ENCODE measurements at regions not wholly inside any gene's neighbourhood (a gene's known extent, or its start where the extent isn't known, plus 50 kb on each side); places are given as distances from the start of the nearest gene placed in this dataset.
"Not testable (repeated sequence)": the region's sequence is repeated elsewhere in the genome, so short reads cannot be mapped to it uniquely, and the experiment has no call there.

- 79 to 85% methylated on average over 1 of the region's 1 CpG for WGBS, 2 donors
- TF ChIP-seq EP300 (IDR thresholded peaks at IDR 0.05), result no peak
- no peak for TF ChIP-seq POLR2AphosphoS5 (IDR thresholded peaks at IDR 0.05)
- TF ChIP-seq CTCF (IDR thresholded peaks at IDR 0.05), result no peak
- no peak for TF ChIP-seq POLR2A (IDR thresholded peaks at IDR 0.05)
- Histone ChIP-seq H3K27me3 (no peaks in the 10 kb centered on the region), H3K27ac (no peak overlapping the region), H3K4me1 (no peaks in the 10 kb centered on the region), H3K9me3 (peaks cover 0 to 7% (median 5%) of the 10 kb centered on the region in 4 donors), H3K4me3 (no peak overlapping the region), H3K36me3 (no peaks in the 10 kb centered on the region)
- ATAC-seq (ENCODE audit: low FRiP score in 2 of 2) (no peak), DNase-seq (no peak)
Measured at GRCh38 chr5:3466392-3466791, 129.2 kb upstream of the IRX1 start.

- TF ChIP-seq CTCF (IDR thresholded peaks at IDR 0.05) (no peak), EP300 (IDR thresholded peaks at IDR 0.05) (no peak), POLR2A (IDR thresholded peaks at IDR 0.05) (no peak), POLR2AphosphoS5 (IDR thresholded peaks at IDR 0.05) (no peak)
- no peak for DNase-seq
- no peak for ATAC-seq (ENCODE audit: low FRiP score in 2 of 2)
- Histone ChIP-seq H3K9me3 (no peaks in the 10 kb centered on the region), H3K27me3 (no peaks in the 10 kb centered on the region), H3K4me1 (no peaks in the 10 kb centered on the region), H3K4me3 (no peak overlapping the region), H3K36me3 (no peaks in the 10 kb centered on the region), H3K27ac (no peak overlapping the region)
- 77 to 86% methylated on average over 2 of the region's 2 CpGs for WGBS, 2 donors
Measured at GRCh38 chr5:3460416-3460815, 135.2 kb upstream of the IRX1 start.

- ATAC-seq (ENCODE audit: low FRiP score in 2 of 2) (no peak), DNase-seq (peak in 1 of 2 donors; percentile 42)
- H3K9me3 ChIP-seq, result no peaks in the 10 kb centered on the region
- no peaks in the 10 kb centered on the region for H3K36me3 ChIP-seq
- H3K4me3 ChIP-seq, result no peak overlapping the region
- WGBS, 2 donors, result 73 to 77% methylated on average over 14 of the region's 14 CpGs
- no peaks in the 10 kb centered on the region for H3K4me1 ChIP-seq
- H3K27me3 ChIP-seq, result no peaks in the 10 kb centered on the region
- no peak for TF ChIP-seq EP300 (IDR thresholded peaks at IDR 0.05)
- TF ChIP-seq POLR2AphosphoS5 (IDR thresholded peaks at IDR 0.05), result no peak
- no peak for TF ChIP-seq CTCF (IDR thresholded peaks at IDR 0.05)
- no peak for TF ChIP-seq POLR2A (IDR thresholded peaks at IDR 0.05)
- H3K27ac ChIP-seq, result no peak overlapping the region
Measured at GRCh38 chr5:3456121-3456681, 139.4 kb upstream of the IRX1 start.

- not testable (repeated sequence) for H3K36me3 ChIP-seq
Measured at GRCh38 chr5:3454028-3454427, 141.6 kb upstream of the IRX1 start.

GRCh38 chr5:3452622-3453021 lies 143.0 kb upstream of the IRX1 start:
- WGBS, 2 donors, result 82 to 88% methylated on average over 7 of the region's 7 CpGs
- H3K27ac ChIP-seq, result no peak overlapping the region
- no peaks in the 10 kb centered on the region for H3K4me1 ChIP-seq
- TF ChIP-seq CTCF (IDR thresholded peaks at IDR 0.05), result no peak
- TF ChIP-seq EP300 (IDR thresholded peaks at IDR 0.05), result no peak
- no peak for TF ChIP-seq POLR2AphosphoS5 (IDR thresholded peaks at IDR 0.05)
- TF ChIP-seq POLR2A (IDR thresholded peaks at IDR 0.05), result no peak
- no peaks in the 10 kb centered on the region for H3K36me3 ChIP-seq
- no peak for ATAC-seq (ENCODE audit: low FRiP score in 2 of 2)
- H3K9me3 ChIP-seq, result no peaks in the 10 kb centered on the region
- no peak for DNase-seq
- no peak overlapping the region for H3K4me3 ChIP-seq
- H3K27me3 ChIP-seq, result no peaks in the 10 kb centered on the region

More at GRCh38 chr5:3454028-3454427, 141.6 kb upstream of the IRX1 start:
- not testable (repeated sequence) for H3K4me3 ChIP-seq; H3K27me3 ChIP-seq; H3K4me1 ChIP-seq; H3K27ac ChIP-seq; H3K9me3 ChIP-seq; ATAC-seq (ENCODE audit: low FRiP score in 2 of 2)
- 94 to 98% methylated on average over 27 of the region's 27 CpGs for WGBS, 2 donors
- DNase-seq, result peak in 1 of 2 donors; percentile 44
